Keratinocyte (primary cell): ENCODE measurements at regions not wholly inside any gene's neighbourhood (a gene's known extent, or its start where the extent isn't known, plus 50 kb on each side); places are given as distances from the start of the nearest gene placed in this dataset.

Source experiments
- CTCF ChIP-seq, 3 experiments: IDR thresholded peaks in 1 of 3; conservative IDR thresholded peaks in 1 of 3; optimal IDR thresholded peaks in 1 of 3; 2 replicates in 2 of 3; 3 replicates in 1 of 3; pipeline versions ENCODE3 to v1.5.1; 2011; ENCODE audit warnings: low read length in 3 of 3, mild to moderate bottlenecking in 3 of 3, moderate library complexity in 2 of 3, control low read depth in 1 of 3, inconsistent platforms in 1 of 3; ENCODE audit not compliant: insufficient read depth in 2 of 3; ENCODE audit errors: extremely low read depth in 1 of 3
- EZH2 ChIP-seq: IDR thresholded peaks from one replicate; pipeline ENCODE4 v1.6.1; 2012; ENCODE audit warnings: inconsistent platforms, mild to moderate bottlenecking, low read length, moderate library complexity

GRCh38 chr4:184950926-184951325 is 67.4 kb upstream of the HELT start:
- TF ChIP-seq CTCF (optimal IDR thresholded peaks at IDR 0.05 in 1 of 3, IDR thresholded peaks at IDR 0.05 in 1 of 3, conservative IDR thresholded peaks at IDR 0.05 in 1 of 3; ENCODE audit: extremely low read depth in 1 of 3, insufficient read depth in 2 of 3, low read length in 3 of 3) (no peak), EZH2 (no peak)
